HUES64 (cell line): ENCODE measurements at regions not wholly inside any gene's neighbourhood (a gene's known extent, or its start where the extent isn't known, plus 50 kb on each side); places are given as distances from the start of the nearest gene placed in this dataset.
"Not testable (repeated sequence)": the region's sequence is repeated elsewhere in the genome, so short reads cannot be mapped to it uniquely, and the experiment has no call there.

Source experiments
- H3K27ac ChIP-seq: 2 replicates; pipeline ENCODE4 v1.7.0; 2013; ENCODE audit warnings: low read depth, low read length, inconsistent platforms
- H3K27me3 ChIP-seq: 2 replicates; pipeline ENCODE4 v1.6.1; 2013; ENCODE audit warnings: mild to moderate bottlenecking, low read length; ENCODE audit not compliant: insufficient read depth
- H3K36me3 ChIP-seq: 2 replicates; pipeline ENCODE4 v1.6.1; 2013; ENCODE audit warnings: mild to moderate bottlenecking, low read length; ENCODE audit not compliant: insufficient read depth
- H3K4me1 ChIP-seq: 2 replicates; pipeline ENCODE4 v1.6.1; 2013; ENCODE audit warnings: mild to moderate bottlenecking, low read length, moderate library complexity; ENCODE audit not compliant: insufficient read depth
- H3K4me3 ChIP-seq: 2 replicates; pipeline ENCODE4 v1.5.1; 2013; ENCODE audit warnings: mild to moderate bottlenecking, low read length, moderate library complexity
- H3K9ac ChIP-seq: 2 replicates; pipeline ENCODE4 v1.6.1; 2013; ENCODE audit warnings: mild to moderate bottlenecking, low read depth, low read length
- H3K9me3 ChIP-seq: 2 replicates; pipeline ENCODE4 v1.6.1; 2013; ENCODE audit warnings: low read depth, low read length; ENCODE audit not compliant: insufficient read depth
- WGBS: fragments of 150-250, 120-280 bp; methylation state at CpG from one replicate; pipeline ENCODE4 v1.1.7; 2013; ENCODE audit warnings: missing lambda C conversion rate; 5-methylcytosine and 5-hydroxymethylcytosine counted together

- H3K4me3 ChIP-seq, H3K27ac ChIP-seq, H3K27me3 ChIP-seq, H3K4me1 ChIP-seq, H3K9ac ChIP-seq, H3K9me3 ChIP-seq, H3K36me3 ChIP-seq: not testable (repeated sequence)
- 96% methylated on average over 25 of the region's 25 CpGs for WGBS
These were observed 203.4 kb downstream of the DSC3 start for GRCh38 chr18:30839056-30839561.

- Histone ChIP-seq H3K9ac (no peak overlapping the region), H3K4me3 (no peak overlapping the region), H3K9me3 (no peaks in the 10 kb centered on the region), H3K4me1 (no peaks in the 10 kb centered on the region), H3K36me3 (no peaks in the 10 kb centered on the region), H3K27me3 (no peaks in the 10 kb centered on the region), H3K27ac (no peak overlapping the region)
- 81% methylated on average over 2 of the region's 2 CpGs for WGBS
These were observed 213.8 kb downstream of the DSC3 start for GRCh38 chr18:30828700-30829099.

DNA sequence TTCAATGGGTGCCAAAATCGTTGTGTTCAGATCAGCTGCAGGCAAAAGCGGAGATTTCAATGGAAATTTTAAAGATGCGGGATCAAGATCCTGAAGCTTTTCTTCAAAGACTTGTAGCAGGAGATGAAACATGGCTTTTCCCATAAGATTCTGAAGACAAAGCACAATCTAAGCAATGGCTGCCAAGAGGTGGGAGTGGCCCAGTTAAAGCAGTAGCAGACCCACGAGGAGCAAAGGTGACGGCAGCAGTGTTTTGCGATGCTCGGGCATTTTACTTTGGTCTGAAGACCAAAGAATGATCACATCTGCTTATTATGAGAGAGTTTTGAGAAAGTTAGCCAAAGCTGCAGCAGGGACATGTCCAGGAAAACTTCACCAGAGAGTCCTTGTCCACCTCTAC, 222.9 kb downstream of the DSC3 start:
- Histone ChIP-seq H3K27ac (no peak overlapping the region), H3K9me3 (peaks cover 5% of the 10 kb centered on the region)
- WGBS = 95% methylated on average over 7 of the region's 7 CpGs

GRCh38 chr18:30814446-30814845, 228.1 kb downstream of the DSC3 start:
- Histone ChIP-seq H3K4me1 (no peaks in the 10 kb centered on the region), H3K9ac (no peak overlapping the region), H3K36me3 (no peaks in the 10 kb centered on the region), H3K27ac (no peak overlapping the region), H3K27me3 (no peaks in the 10 kb centered on the region), H3K4me3 (no peak overlapping the region), H3K9me3 (peaks cover 8% of the 10 kb centered on the region)
- WGBS = no CpG with 5 or more reads among the region's 1 CpG

More for the DNA sequence above, 222.9 kb downstream of the DSC3 start:
- no peaks in the 10 kb centered on the region for H3K4me1 ChIP-seq
- no peak overlapping the region for H3K9ac ChIP-seq
- H3K36me3 ChIP-seq = no peaks in the 10 kb centered on the region
- no peaks in the 10 kb centered on the region for H3K27me3 ChIP-seq
- no peak overlapping the region for H3K4me3 ChIP-seq

DNA sequence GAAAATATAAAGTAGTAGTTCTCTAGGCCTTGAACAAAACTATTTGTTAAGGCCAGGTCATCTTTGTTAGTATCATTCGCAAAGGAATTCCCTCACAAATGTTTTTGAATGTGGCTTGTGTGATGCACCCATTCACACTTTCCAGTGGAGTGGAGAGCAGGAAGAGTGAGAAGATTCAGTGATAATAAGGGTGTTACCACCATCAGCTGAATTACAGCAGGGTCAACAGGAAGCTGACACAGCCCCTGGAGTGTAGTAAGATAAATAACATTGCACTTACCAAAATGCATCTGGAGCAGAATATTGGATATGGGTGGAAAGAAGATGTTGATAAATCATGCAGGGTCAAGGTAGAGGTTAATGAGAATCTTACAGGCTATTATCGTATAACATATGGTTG, 231.0 kb downstream of the DSC3 start:
- Histone ChIP-seq H3K36me3 (no peaks in the 10 kb centered on the region), H3K4me3 (no peak overlapping the region), H3K27me3 (no peaks in the 10 kb centered on the region), H3K27ac (no peak overlapping the region), H3K9me3 (peaks cover 8% of the 10 kb centered on the region), H3K9ac (no peak overlapping the region), H3K4me1 (no peaks in the 10 kb centered on the region)
- 98% methylated on average over 2 of the region's 2 CpGs for WGBS

DNA sequence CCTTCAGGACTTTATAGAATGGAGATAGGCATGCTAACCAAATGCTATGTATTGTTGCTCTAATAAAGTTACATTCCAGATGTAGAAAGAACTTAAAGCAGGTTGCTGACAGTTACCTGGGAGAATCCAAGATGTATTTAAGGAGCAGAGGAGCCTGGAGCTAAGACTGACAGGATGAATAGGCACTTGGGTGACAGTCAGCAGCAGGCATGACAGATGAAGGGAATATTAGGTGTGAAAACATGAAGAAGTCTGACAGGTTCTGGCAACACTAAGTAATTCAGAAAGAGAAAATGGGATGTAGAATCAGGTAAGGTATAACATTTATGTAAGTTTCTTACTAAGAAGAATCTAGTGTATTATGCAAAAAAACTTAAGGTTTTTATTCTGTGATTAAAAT, 232.0 kb downstream of the DSC3 start:
- no peaks in the 10 kb centered on the region for H3K27me3 ChIP-seq
- H3K9ac ChIP-seq = no peak overlapping the region
- no peak overlapping the region for H3K27ac ChIP-seq
- H3K9me3 ChIP-seq = peaks cover 8% of the 10 kb centered on the region
- H3K4me1 ChIP-seq = no peaks in the 10 kb centered on the region
- no peaks in the 10 kb centered on the region for H3K36me3 ChIP-seq
- H3K4me3 ChIP-seq = no peak overlapping the region

GRCh38 chr18:30806823-30807222, 235.7 kb downstream of the DSC3 start:
- Histone ChIP-seq H3K4me1 (no peaks in the 10 kb centered on the region), H3K27ac (no peak overlapping the region), H3K27me3 (no peaks in the 10 kb centered on the region), H3K4me3 (no peak overlapping the region), H3K9me3 (no peaks in the 10 kb centered on the region), H3K9ac (no peak overlapping the region), H3K36me3 (no peaks in the 10 kb centered on the region)

DNA sequence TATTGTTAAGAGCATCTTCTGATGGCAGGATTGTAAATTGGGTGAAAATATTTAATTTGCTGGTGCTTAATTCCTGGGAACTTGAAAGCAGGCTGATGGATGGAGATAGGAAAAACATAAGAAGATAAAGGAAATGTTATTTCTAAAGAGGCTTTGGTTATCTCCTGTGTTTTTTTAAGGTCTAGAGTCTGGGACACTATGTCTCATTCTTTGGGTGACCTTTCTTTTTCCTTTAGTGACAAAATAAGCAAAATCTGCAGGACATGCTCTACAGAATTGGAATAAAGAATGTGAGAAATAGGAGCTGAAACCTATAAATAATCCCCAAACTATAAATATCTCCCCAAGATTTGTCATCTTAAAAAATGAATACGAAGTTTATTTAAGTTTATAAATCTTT, 241.7 kb downstream of the DSC3 start:
- Histone ChIP-seq H3K4me3 (no peak overlapping the region), H3K27ac (no peak overlapping the region), H3K27me3 (no peaks in the 10 kb centered on the region), H3K9ac (no peak overlapping the region), H3K4me1 (no peaks in the 10 kb centered on the region), H3K36me3 (no peaks in the 10 kb centered on the region), H3K9me3 (no peaks in the 10 kb centered on the region)
- no CpG with 5 or more reads among the region's 1 CpG for WGBS

GRCh38 chr18:30792051-30792450, 250.5 kb downstream of the DSC3 start:
- Histone ChIP-seq H3K36me3 (no peaks in the 10 kb centered on the region), H3K27ac (no peak overlapping the region), H3K9ac (no peak overlapping the region), H3K4me1 (peaks cover 3% of the 10 kb centered on the region; the same call in 1 of the 2 replicates), H3K27me3 (no peaks in the 10 kb centered on the region), H3K9me3 (no peaks in the 10 kb centered on the region), H3K4me3 (no peak overlapping the region)
- WGBS = 96% methylated on average over 7 of the region's 7 CpGs

- H3K9ac ChIP-seq, H3K27ac ChIP-seq, H3K36me3 ChIP-seq, H3K4me3 ChIP-seq, H3K4me1 ChIP-seq, H3K27me3 ChIP-seq, H3K9me3 ChIP-seq: not testable (repeated sequence)
- WGBS = 98% methylated on average over 22 of the region's 22 CpGs
These were observed 254.0 kb downstream of the DSC3 start for GRCh38 chr18:30788411-30788991.

DNA sequence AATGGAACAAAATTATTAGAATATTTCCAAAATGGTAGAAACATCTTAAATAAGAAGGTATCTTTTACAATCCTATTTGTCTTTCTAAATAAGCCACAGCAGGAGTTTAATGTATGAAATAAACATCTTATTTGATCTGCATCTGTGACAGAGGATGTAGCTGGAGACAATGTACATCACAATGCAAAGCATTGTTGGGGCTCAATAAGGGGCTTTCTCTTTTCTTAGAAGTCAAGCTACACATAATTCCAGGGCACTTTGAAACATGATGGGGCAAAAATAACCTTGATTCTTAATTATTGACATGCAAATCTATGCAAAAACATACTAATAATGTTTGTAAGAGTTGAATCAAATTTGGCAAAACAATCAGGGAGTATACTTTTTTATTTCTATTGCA, 255.1 kb downstream of the DSC3 start:
- H3K4me3 ChIP-seq = no peak overlapping the region
- H3K27me3 ChIP-seq = no peaks in the 10 kb centered on the region
- H3K27ac ChIP-seq = no peak overlapping the region
- H3K9ac ChIP-seq = no peak overlapping the region
- H3K9me3 ChIP-seq = peaks cover 13% of the 10 kb centered on the region
- no peaks in the 10 kb centered on the region for H3K36me3 ChIP-seq
- peaks cover 3% of the 10 kb centered on the region; the same call in 1 of the 2 replicates for H3K4me1 ChIP-seq

- no peak overlapping the region for H3K4me3 ChIP-seq
- no peaks in the 10 kb centered on the region for H3K27me3 ChIP-seq
- H3K36me3 ChIP-seq = no peaks in the 10 kb centered on the region
- 98% methylated on average over 2 of the region's 2 CpGs for WGBS
- no peak overlapping the region for H3K9ac ChIP-seq
- no peak overlapping the region for H3K27ac ChIP-seq
- no peaks in the 10 kb centered on the region for H3K4me1 ChIP-seq
- H3K9me3 ChIP-seq = peaks cover 29% of the 10 kb centered on the region
These were observed 260.9 kb downstream of the DSC3 start for GRCh38 chr18:30781601-30782000.
